ENCODE measurements at regions not wholly inside any gene's neighbourhood (a gene's known extent, or its start where the extent isn't known, plus 50 kb on each side); places are given as distances from the start of the nearest gene placed in this dataset.

- TF ChIP-seq CTCF (IDR thresholded peaks at IDR 0.05) (no peak), POLR2A (IDR thresholded peaks at IDR 0.05) (no peak)
Observed at GRCh38 chr5:108607421-108607820, 140.3 kb upstream of the FER start.

Measured in lower leg skin (tissue), 3 donors.